HG03066 (cell line): ENCODE measurements at regions not wholly inside any gene's neighbourhood (a gene's known extent, or its start where the extent isn't known, plus 50 kb on each side); places are given as distances from the start of the nearest gene placed in this dataset.
"Not testable (repeated sequence)": the region's sequence is repeated elsewhere in the genome, so short reads cannot be mapped to it uniquely, and the experiment has no call there.

ENCODE experiments used
- ATAC-seq: cut with Tn5 transposase; IDR thresholded peaks from one replicate; pipeline ENCODE4 v1.9.1; 2021; ENCODE audit warnings: low read depth; ENCODE audit not compliant: unreplicated experiment

- ATAC-seq, result no peak
Observed at GRCh38 chr4:23972805-23973204, 83.0 kb upstream of the PPARGC1A start.

- no peak for ATAC-seq
Observed at GRCh38 chr4:23972187-23972586, 82.3 kb upstream of the PPARGC1A start.

- ATAC-seq, result no peak
Observed at GRCh38 chr4:23970201-23970850, 80.5 kb upstream of the PPARGC1A start.

GRCh38 chr4:23969635-23970145, 79.8 kb upstream of the PPARGC1A start:
- no peak for ATAC-seq

- no peak for ATAC-seq
Observed at GRCh38 chr4:23967281-23967680, 77.4 kb upstream of the PPARGC1A start.

- no peak for ATAC-seq
Observed at GRCh38 chr4:23966725-23967124, 76.9 kb upstream of the PPARGC1A start.

GRCh38 chr4:23962462-23962861, 72.6 kb upstream of the PPARGC1A start:
- ATAC-seq, result no peak

GRCh38 chr4:23961395-23961794, 71.5 kb upstream of the PPARGC1A start:
- ATAC-seq, result not testable (repeated sequence)

- no peak for ATAC-seq
Observed at GRCh38 chr4:23959396-23960148, 69.7 kb upstream of the PPARGC1A start.

- ATAC-seq, result no peak
Observed at GRCh38 chr4:23958749-23959148, 68.9 kb upstream of the PPARGC1A start.

- no peak for ATAC-seq
Observed at GRCh38 chr4:23957465-23957864, 67.6 kb upstream of the PPARGC1A start.

- ATAC-seq, result no peak
Observed at GRCh38 chr4:23956601-23957364, 66.9 kb upstream of the PPARGC1A start.

- no peak for ATAC-seq
Observed at GRCh38 chr4:23952258-23952657, 62.4 kb upstream of the PPARGC1A start.

GRCh38 chr4:23947826-23948225, 58.0 kb upstream of the PPARGC1A start:
- ATAC-seq, result no peak

- ATAC-seq, result no peak
Observed at GRCh38 chr4:23946299-23946698, 56.5 kb upstream of the PPARGC1A start.

GRCh38 chr4:23945451-23946017, 55.7 kb upstream of the PPARGC1A start:
- peak; percentile 72 for ATAC-seq

- not testable (repeated sequence) for ATAC-seq
Observed at GRCh38 chr4:23944556-23944955, 54.7 kb upstream of the PPARGC1A start.

- no peak for ATAC-seq
Observed at GRCh38 chr4:23943478-23943877, 53.6 kb upstream of the PPARGC1A start.

- no peak for ATAC-seq
Observed at GRCh38 chr4:23942471-23942870, 52.6 kb upstream of the PPARGC1A start.
